Esophagus (tissue), 2 donors: ENCODE measurements at regions not wholly inside any gene's neighbourhood (a gene's known extent, or its start where the extent isn't known, plus 50 kb on each side); places are given as distances from the start of the nearest gene placed in this dataset.

Source experiments
- H3K27ac ChIP-seq, 2 donors: one replicate each; pipeline ENCODE4 v1.5.1; 2013; ENCODE audit warnings: low read depth in 2 of 2, mild to moderate bottlenecking in 2 of 2, inconsistent platforms in 1 of 2, low read length in 1 of 2, moderate library complexity in 1 of 2
- H3K27me3 ChIP-seq, 2 donors: one replicate each; pipeline ENCODE4 v1.6.1; 2013; ENCODE audit warnings: low read length in 2 of 2, control low read depth in 1 of 2, mild to moderate bottlenecking in 1 of 2; ENCODE audit not compliant: insufficient read depth in 2 of 2, control insufficient read depth in 1 of 2
- H3K36me3 ChIP-seq, 2 donors: one replicate each; pipeline ENCODE4 v1.6.1; 2013; ENCODE audit warnings: low read length in 1 of 2; ENCODE audit not compliant: control insufficient read depth in 2 of 2, insufficient read depth in 2 of 2
- H3K4me1 ChIP-seq, 2 donors: one replicate each; pipeline ENCODE4 v1.6.1; 2013; ENCODE audit warnings: low read length in 1 of 2; ENCODE audit not compliant: control insufficient read depth in 2 of 2, insufficient read depth in 2 of 2
- H3K4me3 ChIP-seq, 2 donors: one replicate each; pipeline ENCODE4 v1.5.1; 2013; ENCODE audit warnings: low read length in 2 of 2, mild to moderate bottlenecking in 2 of 2, low read depth in 1 of 2, moderate library complexity in 1 of 2
- H3K9me3 ChIP-seq, 2 donors: one replicate each; pipeline ENCODE4 v1.6.1; 2013; ENCODE audit warnings: mild to moderate bottlenecking in 2 of 2, low read depth in 1 of 2, low read length in 1 of 2, moderate library complexity in 1 of 2; ENCODE audit not compliant: control insufficient read depth in 2 of 2, insufficient read depth in 1 of 2
- WGBS, 2 donors: extraction: QIAGEN DNeasy Blood & Tissue Kit; methylation state at CpG; one replicate each; pipeline ENCODE4 v1.1.7; 2013; 5-methylcytosine and 5-hydroxymethylcytosine counted together
- donor health status: healthy with polysubstance abuse.
- donor health status: Bipolar disorder and iron deficiency.

DNA sequence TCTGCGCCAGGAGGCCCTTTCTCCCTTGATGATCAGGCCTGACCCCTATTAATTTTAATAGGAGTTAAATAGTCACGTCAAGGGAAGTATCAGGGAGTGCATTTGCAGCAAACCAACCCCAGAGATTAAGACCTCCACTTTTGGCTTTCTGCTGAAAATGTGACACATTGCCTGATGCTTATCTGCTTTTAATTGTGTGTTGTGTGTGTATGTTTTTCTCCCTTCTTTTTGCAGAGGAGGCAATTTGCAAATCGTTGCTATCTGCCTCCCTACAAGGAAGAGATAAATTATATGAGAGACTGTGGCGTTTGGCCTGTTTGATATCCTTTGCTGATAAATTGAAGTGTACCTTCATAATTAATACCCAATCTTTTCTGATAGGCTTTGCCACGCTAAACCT, 822.9 kb downstream of the VRK1 start:
- no peaks in the 10 kb centered on the region for H3K27me3 ChIP-seq
- no peaks in the 10 kb centered on the region for H3K4me1 ChIP-seq
- H3K27ac ChIP-seq = no peak overlapping the region
- no peak overlapping the region for H3K4me3 ChIP-seq
- H3K9me3 ChIP-seq = no peaks in the 10 kb centered on the region
- WGBS, 2 donors = 45 to 67% methylated on average over 5 of the region's 5 CpGs
- no peaks in the 10 kb centered on the region for H3K36me3 ChIP-seq

DNA sequence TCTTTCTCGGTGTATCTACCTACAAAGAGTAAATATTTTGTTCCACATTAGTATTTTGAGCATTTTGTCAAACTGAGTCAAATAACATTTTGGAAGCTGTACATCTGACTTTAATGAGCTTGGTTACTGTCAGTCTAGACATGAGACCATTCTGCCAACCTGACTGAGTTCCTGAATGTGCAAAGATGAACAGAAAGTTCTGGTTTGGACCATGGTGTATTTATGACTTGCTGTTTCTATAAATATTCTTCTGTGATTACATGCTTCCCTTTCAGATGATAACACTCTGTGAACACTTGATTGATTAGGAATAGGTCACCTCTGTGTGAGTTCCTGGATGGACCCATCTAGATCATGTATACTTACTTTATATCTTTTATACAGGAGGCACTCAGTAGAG, 827.8 kb downstream of the VRK1 start:
- 91 to 95% methylated on average over 1 of the region's 1 CpG for WGBS, 2 donors
- Histone ChIP-seq H3K4me1 (no peaks in the 10 kb centered on the region), H3K27me3 (no peaks in the 10 kb centered on the region), H3K9me3 (no peaks in the 10 kb centered on the region), H3K27ac (no peak overlapping the region), H3K36me3 (no peaks in the 10 kb centered on the region), H3K4me3 (no peak overlapping the region)

DNA sequence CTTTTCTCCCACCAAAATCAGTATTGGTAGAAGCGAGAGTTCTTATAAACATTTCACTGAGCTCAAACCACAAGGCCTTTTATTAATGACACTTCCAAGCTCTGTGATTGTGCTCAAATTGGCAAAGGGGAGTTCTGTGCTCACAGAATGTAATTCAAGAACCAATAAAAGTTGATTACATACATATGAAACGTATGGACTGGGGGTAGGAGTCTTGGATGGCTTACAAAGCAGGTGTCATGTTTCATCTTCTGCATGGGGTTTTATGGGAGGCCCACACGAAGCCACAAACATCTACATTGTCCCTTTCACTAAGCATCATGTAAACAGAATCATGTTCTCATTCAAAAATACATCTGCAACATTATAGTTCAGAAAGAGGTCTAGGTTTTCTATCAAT, 828.3 kb downstream of the VRK1 start:
- WGBS, 2 donors = 50 to 54% methylated on average over 3 of the region's 3 CpGs
- Histone ChIP-seq H3K4me3 (no peak overlapping the region), H3K27me3 (no peaks in the 10 kb centered on the region), H3K9me3 (no peaks in the 10 kb centered on the region), H3K36me3 (no peaks in the 10 kb centered on the region), H3K4me1 (no peaks in the 10 kb centered on the region), H3K27ac (no peak overlapping the region)

DNA sequence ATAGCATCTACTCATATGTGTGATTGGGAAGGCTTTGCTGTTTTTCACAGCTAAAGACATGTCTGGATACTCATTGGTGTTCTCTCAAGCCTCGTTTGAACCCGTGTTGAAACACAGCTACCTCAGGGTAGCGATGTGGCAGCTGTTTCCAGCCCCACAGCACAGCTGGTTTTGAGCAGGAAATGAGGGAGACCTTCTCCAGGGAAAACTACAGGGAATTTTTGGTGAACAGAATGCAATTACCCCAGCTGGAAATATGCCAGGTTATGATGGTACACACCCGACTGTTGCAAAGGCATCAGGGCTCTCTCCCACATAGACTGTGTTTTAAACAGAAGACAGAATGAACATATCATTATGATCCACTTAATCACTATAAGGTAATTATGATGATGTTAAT, 828.9 kb downstream of the VRK1 start:
- WGBS, 2 donors = 49 to 58% methylated on average over 4 of the region's 4 CpGs
- H3K9me3 ChIP-seq = no peaks in the 10 kb centered on the region
- H3K27me3 ChIP-seq = no peaks in the 10 kb centered on the region
- H3K4me3 ChIP-seq = no peak overlapping the region
- H3K4me1 ChIP-seq = no peaks in the 10 kb centered on the region
- no peak overlapping the region for H3K27ac ChIP-seq
- no peaks in the 10 kb centered on the region for H3K36me3 ChIP-seq

DNA sequence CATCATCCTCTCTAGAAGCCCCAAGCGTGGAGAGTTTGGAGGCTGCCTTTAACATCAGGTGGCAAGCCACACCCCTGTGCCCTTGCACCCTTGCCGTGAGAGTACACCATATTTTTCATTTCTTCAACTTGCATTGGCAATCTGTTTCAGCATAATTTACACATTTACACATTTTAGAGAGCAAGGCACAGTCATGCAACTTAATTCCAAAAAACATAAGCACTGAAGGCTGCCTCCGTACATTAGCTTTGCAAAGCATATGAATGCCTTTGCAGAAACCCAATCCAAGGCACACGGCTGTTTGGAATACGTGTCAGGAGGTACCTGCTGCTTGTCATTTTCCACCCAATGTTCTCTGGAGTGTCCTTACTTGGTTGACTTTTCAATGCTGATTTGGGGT, 833.1 kb downstream of the VRK1 start:
- 75 to 78% methylated on average over 5 of the region's 5 CpGs for WGBS, 2 donors
- H3K27me3 ChIP-seq = no peaks in the 10 kb centered on the region
- H3K9me3 ChIP-seq = no peaks in the 10 kb centered on the region
- H3K27ac ChIP-seq = no peak overlapping the region
- H3K4me3 ChIP-seq = no peak overlapping the region
- H3K4me1 ChIP-seq = no peaks in the 10 kb centered on the region
- H3K36me3 ChIP-seq = no peaks in the 10 kb centered on the region

DNA sequence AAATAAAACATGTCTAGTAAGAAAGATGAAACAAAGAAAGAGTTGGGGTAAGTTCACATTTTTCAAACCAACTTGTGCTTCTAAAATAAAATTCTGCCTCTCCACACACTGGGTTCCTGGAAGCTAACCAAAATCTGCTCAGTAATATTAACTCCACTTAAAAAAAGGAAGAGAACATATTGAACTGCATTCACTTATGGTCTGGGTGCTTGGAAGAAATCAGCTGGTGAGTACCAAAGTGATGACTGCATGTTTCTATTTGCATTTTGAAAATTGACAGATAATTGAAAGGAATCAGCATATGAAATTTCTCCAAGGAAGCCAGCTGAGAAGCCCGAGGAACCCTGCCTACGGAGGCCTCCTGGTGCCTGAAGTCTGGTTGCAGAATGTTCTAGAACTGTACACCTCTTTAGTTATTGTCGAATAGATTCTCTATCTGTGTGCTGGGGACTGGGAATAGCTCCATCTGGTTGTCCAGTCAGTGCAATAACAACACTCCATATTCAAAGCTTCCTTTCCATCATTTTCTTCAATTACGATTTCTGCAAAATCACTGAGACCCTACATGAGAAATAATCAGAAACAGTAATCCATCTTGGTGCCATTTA, 836.1 kb downstream of the VRK1 start:
- Histone ChIP-seq H3K4me1 (no peaks in the 10 kb centered on the region), H3K27ac (no peak overlapping the region), H3K36me3 (no peaks in the 10 kb centered on the region), H3K27me3 (no peaks in the 10 kb centered on the region), H3K9me3 (no peaks in the 10 kb centered on the region), H3K4me3 (no peak overlapping the region)
- 86 to 87% methylated on average over 4 of the region's 4 CpGs for WGBS, 2 donors

DNA sequence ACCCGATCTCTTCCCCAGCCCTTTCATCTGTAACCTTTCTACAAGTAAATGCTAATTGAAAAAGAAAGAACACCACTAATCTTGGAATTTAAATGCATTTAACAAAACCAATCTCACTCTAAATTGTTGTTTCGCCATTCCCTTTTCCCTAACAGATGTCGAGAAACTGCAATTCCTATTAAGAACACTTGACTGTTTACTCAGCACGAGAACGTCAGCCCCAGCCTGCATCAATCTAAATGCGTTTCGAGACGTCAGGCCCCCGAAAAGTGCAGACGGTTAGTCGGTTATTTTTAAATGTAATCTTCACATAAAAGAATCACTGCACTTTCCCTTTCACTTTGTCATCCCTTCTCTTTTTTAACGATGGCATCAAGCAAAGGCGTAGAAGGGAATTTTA, 837.6 kb downstream of the VRK1 start:
- H3K27me3 ChIP-seq = no peaks in the 10 kb centered on the region
- no peaks in the 10 kb centered on the region for H3K4me1 ChIP-seq
- 18 to 25% methylated on average over 13 of the region's 13 CpGs for WGBS, 2 donors
- H3K4me3 ChIP-seq = peak overlapping the region in 1 of 2 donors; percentile 38
- H3K27ac ChIP-seq = no peak overlapping the region
- no peaks in the 10 kb centered on the region for H3K9me3 ChIP-seq
- no peaks in the 10 kb centered on the region for H3K36me3 ChIP-seq

DNA sequence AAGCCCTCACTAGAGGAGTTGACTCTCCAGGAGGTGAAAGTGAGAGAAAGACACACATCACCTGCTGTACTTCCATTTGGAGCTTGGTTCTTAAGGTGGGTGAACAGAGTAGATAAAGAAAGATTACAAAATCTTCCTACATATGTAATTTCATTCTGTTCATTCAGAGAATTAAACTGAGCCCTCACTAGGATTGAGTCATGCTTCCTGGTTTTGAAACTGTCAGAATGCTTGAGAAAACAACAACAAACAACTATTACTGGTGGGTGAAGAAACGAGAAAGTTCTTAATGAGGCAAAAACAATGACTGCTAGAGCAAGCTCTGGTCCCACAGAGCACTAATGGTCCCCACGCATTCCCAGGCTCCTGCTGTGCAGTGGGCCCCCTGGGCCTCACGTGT, 841.7 kb downstream of the VRK1 start:
- no peaks in the 10 kb centered on the region for H3K36me3 ChIP-seq
- WGBS, 2 donors = 61 to 64% methylated on average over 3 of the region's 3 CpGs
- no peaks in the 10 kb centered on the region for H3K9me3 ChIP-seq
- no peaks in the 10 kb centered on the region for H3K27me3 ChIP-seq
- no peak overlapping the region for H3K27ac ChIP-seq
- no peaks in the 10 kb centered on the region for H3K4me1 ChIP-seq
- no peak overlapping the region for H3K4me3 ChIP-seq

DNA sequence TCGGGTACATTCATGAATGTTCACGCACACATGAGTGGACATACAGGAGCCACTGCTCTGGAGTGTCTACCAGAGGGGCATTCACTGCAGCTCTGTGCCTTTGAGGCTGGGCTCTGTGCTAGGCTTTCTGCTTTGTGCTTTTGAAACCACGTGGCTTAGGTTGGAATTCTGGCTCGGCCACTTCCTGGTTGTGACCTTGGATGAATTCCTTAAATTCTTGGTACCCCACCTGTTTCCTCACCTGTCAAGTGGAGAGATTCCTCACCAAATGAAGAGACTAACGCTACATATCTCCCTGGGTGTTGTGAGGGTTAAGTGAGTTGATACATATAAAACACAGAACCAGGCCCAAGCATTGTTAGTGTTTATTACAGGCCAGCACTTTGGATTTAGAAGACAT, 842.8 kb downstream of the VRK1 start:
- WGBS, 2 donors = 62 to 72% methylated on average over 5 of the region's 5 CpGs
- Histone ChIP-seq H3K4me1 (no peaks in the 10 kb centered on the region), H3K27me3 (no peaks in the 10 kb centered on the region), H3K36me3 (no peaks in the 10 kb centered on the region), H3K4me3 (no peak overlapping the region), H3K9me3 (no peaks in the 10 kb centered on the region), H3K27ac (no peak overlapping the region)

DNA sequence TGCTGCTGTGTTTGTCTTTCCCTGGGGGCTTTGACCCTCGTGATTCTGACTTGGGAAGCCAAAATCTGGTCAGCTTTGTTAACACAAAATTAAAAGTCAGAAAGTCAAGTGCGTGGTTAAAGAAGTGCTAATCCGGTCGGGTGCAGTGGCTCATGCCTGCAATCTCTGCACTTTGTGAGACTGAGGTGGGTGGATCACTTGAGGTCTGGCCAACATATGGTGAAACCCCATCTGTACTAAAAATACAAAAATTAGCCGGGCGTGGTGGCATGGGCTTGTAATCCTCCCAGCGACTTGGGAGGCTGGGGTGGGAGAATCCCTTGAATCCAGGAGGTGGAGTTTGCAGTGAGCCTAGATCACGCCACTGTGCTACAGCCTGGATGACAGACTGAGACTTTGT, 844.6 kb downstream of the VRK1 start:
- H3K4me3 ChIP-seq = no peak overlapping the region
- no peaks in the 10 kb centered on the region for H3K36me3 ChIP-seq
- H3K27ac ChIP-seq = no peak overlapping the region
- H3K9me3 ChIP-seq = no peaks in the 10 kb centered on the region
- no peaks in the 10 kb centered on the region for H3K27me3 ChIP-seq
- H3K4me1 ChIP-seq = no peaks in the 10 kb centered on the region
- 40 to 50% methylated on average over 8 of the region's 8 CpGs for WGBS, 2 donors
